ENCODE measurements at regions not wholly inside any gene's neighbourhood (a gene's known extent, or its start where the extent isn't known, plus 50 kb on each side); places are given as distances from the start of the nearest gene placed in this dataset.

- H3K27me3 ChIP-seq (ENCODE audit: insufficient read depth, poor library complexity, severe bottlenecking), result no peaks in the 10 kb centered on the region
- peaks cover 13% of the 10 kb centered on the region for H3K4me1 ChIP-seq (ENCODE audit: insufficient read depth, poor library complexity, severe bottlenecking)
- DNase-seq (ENCODE audit: low spot score) (no peak), ATAC-seq (ENCODE audit: low read depth) (no peak)
- TF ChIP-seq CTCF (IDR thresholded peaks at IDR 0.05; ENCODE audit: poor library complexity, severe bottlenecking), result no peak
- H3K9me3 ChIP-seq (ENCODE audit: severe bottlenecking), result no peaks in the 10 kb centered on the region
- no peak overlapping the region for H3K27ac ChIP-seq (ENCODE audit: poor library complexity, severe bottlenecking)
- no peak overlapping the region for H3K4me3 ChIP-seq (ENCODE audit: severe bottlenecking)
- no peaks in the 10 kb centered on the region for H3K36me3 ChIP-seq (ENCODE audit: low read depth)
These were observed 466.5 kb downstream of the TXNL1 start for GRCh38 chr18:56171848-56172247.

GRCh38 chr18:56168049-56168781, 470.2 kb downstream of the TXNL1 start:
- Histone ChIP-seq H3K27ac (ENCODE audit: poor library complexity, severe bottlenecking) (peak overlapping the region; percentile 56), H3K27me3 (ENCODE audit: insufficient read depth, poor library complexity, severe bottlenecking) (no peaks in the 10 kb centered on the region), H3K4me3 (ENCODE audit: severe bottlenecking) (no peak overlapping the region), H3K9me3 (ENCODE audit: severe bottlenecking) (no peaks in the 10 kb centered on the region), H3K4me1 (ENCODE audit: insufficient read depth, poor library complexity, severe bottlenecking) (peaks cover 13% of the 10 kb centered on the region), H3K36me3 (ENCODE audit: low read depth) (no peaks in the 10 kb centered on the region)
- TF ChIP-seq CTCF (IDR thresholded peaks at IDR 0.05; ENCODE audit: poor library complexity, severe bottlenecking), result no peak
- ATAC-seq (ENCODE audit: low read depth) (peak; percentile 90), DNase-seq (ENCODE audit: low spot score) (no peak)

GRCh38 chr18:56167366-56167765, 471.0 kb downstream of the TXNL1 start:
- Histone ChIP-seq H3K4me3 (ENCODE audit: severe bottlenecking) (no peak overlapping the region), H3K27ac (ENCODE audit: poor library complexity, severe bottlenecking) (peak overlapping the region; percentile 56), H3K27me3 (ENCODE audit: insufficient read depth, poor library complexity, severe bottlenecking) (no peaks in the 10 kb centered on the region), H3K4me1 (ENCODE audit: insufficient read depth, poor library complexity, severe bottlenecking) (peaks cover 13% of the 10 kb centered on the region), H3K9me3 (ENCODE audit: severe bottlenecking) (no peaks in the 10 kb centered on the region), H3K36me3 (ENCODE audit: low read depth) (no peaks in the 10 kb centered on the region)
- DNase-seq (ENCODE audit: low spot score), result no peak
- ATAC-seq (ENCODE audit: low read depth), result no peak
- no peak for TF ChIP-seq CTCF (IDR thresholded peaks at IDR 0.05; ENCODE audit: poor library complexity, severe bottlenecking)

- TF ChIP-seq CTCF (IDR thresholded peaks at IDR 0.05; ENCODE audit: poor library complexity, severe bottlenecking), result no peak
- Histone ChIP-seq H3K4me3 (ENCODE audit: severe bottlenecking) (no peak overlapping the region), H3K4me1 (ENCODE audit: insufficient read depth, poor library complexity, severe bottlenecking) (peaks cover 13% of the 10 kb centered on the region), H3K27me3 (ENCODE audit: insufficient read depth, poor library complexity, severe bottlenecking) (no peaks in the 10 kb centered on the region), H3K9me3 (ENCODE audit: severe bottlenecking) (no peaks in the 10 kb centered on the region), H3K36me3 (ENCODE audit: low read depth) (no peaks in the 10 kb centered on the region), H3K27ac (ENCODE audit: poor library complexity, severe bottlenecking) (no peak overlapping the region)
- DNase-seq (ENCODE audit: low spot score) (no peak), ATAC-seq (ENCODE audit: low read depth) (no peak)
These were observed 471.5 kb downstream of the TXNL1 start for GRCh38 chr18:56166914-56167313.

- TF ChIP-seq CTCF (IDR thresholded peaks at IDR 0.05; ENCODE audit: poor library complexity, severe bottlenecking), result no peak
- Histone ChIP-seq H3K27me3 (ENCODE audit: insufficient read depth, poor library complexity, severe bottlenecking) (no peaks in the 10 kb centered on the region), H3K27ac (ENCODE audit: poor library complexity, severe bottlenecking) (no peak overlapping the region), H3K4me1 (ENCODE audit: insufficient read depth, poor library complexity, severe bottlenecking) (peaks cover 13% of the 10 kb centered on the region), H3K9me3 (ENCODE audit: severe bottlenecking) (no peaks in the 10 kb centered on the region), H3K4me3 (ENCODE audit: severe bottlenecking) (no peak overlapping the region), H3K36me3 (ENCODE audit: low read depth) (no peaks in the 10 kb centered on the region)
- DNase-seq (ENCODE audit: low spot score), result no peak
- ATAC-seq (ENCODE audit: low read depth), result no peak
These were observed 472.6 kb downstream of the TXNL1 start for GRCh38 chr18:56165601-56166355.
